GM12873 (cell line): ENCODE measurements at regions not wholly inside any gene's neighbourhood (a gene's known extent, or its start where the extent isn't known, plus 50 kb on each side); places are given as distances from the start of the nearest gene placed in this dataset.

Experiments used
- TF ChIP-seq, protein P1 (sequence below): IDR thresholded peaks from 2 replicates; pipeline ENCODE4 v1.5.1; 2012; ENCODE audit warnings: low read depth, mild to moderate bottlenecking, moderate library complexity, low read length, control low read depth; ENCODE audit not compliant: insufficient read depth; ENCODE audit errors: missing control alignments

DNA sequence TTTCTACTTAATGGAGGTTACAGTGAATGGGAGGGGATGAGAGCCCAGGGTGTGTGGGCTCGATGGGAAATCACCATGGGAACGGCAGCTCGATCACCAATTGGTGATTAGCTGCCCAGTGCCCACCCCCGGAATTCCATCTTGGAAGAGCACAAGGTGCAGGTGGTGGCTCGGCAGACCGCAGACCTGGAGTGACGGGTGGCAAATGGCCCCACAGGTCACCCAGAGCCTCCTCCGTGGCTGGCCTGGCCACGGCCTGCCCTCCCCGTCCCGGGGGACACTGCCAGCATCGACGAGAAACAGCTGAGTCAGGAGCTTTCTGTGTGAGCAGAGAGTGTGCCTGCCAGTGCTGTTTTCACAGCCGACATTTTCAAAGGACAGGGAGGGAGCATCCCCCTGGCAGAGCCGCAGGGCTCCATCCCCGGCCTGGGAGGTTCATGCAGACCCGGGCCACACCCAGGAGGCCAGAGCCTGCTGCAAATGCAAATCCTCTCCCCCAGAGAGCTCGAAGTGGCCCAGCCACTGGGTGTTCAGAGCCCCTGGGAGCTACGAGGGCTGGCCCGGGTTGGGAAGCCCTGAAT lies 176.4 kb upstream of the MYT1L start:
- TF ChIP-seq, protein P1, sequence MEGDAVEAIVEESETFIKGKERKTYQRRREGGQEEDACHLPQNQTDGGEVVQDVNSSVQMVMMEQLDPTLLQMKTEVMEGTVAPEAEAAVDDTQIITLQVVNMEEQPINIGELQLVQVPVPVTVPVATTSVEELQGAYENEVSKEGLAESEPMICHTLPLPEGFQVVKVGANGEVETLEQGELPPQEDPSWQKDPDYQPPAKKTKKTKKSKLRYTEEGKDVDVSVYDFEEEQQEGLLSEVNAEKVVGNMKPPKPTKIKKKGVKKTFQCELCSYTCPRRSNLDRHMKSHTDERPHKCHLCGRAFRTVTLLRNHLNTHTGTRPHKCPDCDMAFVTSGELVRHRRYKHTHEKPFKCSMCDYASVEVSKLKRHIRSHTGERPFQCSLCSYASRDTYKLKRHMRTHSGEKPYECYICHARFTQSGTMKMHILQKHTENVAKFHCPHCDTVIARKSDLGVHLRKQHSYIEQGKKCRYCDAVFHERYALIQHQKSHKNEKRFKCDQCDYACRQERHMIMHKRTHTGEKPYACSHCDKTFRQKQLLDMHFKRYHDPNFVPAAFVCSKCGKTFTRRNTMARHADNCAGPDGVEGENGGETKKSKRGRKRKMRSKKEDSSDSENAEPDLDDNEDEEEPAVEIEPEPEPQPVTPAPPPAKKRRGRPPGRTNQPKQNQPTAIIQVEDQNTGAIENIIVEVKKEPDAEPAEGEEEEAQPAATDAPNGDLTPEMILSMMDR = no peak

DNA sequence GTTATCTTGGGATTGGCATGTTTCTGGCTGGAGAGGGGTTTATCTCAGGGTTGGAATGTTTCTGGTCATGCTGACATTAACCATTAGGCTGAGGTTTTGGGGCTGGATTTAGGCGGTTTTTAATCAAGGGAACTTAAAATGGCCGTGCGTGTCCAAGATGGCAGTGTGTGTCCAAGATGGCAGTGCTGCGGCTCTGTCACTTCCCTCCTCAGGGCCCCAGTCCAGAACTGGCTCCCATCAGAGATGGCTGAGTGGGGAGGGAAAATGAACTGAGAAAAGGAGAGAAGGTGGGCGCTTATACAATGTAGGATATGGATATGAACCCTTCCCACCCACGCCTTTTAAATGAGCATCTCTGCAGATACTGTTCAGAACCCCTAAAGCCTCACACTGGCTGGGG lies 175.5 kb upstream of the MYT1L start:
- TF ChIP-seq, protein P1 = no peak

DNA sequence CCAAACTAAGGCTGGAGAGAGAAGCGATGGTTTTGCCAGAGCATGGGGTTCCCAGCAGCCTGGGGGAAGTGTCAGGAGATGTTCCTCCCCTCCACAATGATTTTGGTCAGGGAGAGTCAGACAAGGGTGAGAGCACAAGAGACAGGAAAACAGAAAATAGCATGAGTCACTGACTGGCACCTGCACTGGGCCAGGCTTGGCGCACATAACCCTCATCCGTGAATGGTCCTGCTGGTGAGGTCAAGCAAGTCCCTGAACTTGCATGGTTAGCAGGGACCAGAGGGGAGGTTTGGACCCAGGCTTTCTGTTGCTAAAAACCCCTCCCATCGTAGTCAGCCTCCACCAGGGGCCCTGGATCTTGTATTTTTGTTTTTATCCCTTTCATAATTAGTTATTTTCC lies 174.5 kb upstream of the MYT1L start:
- TF ChIP-seq, protein P1 = no peak

DNA sequence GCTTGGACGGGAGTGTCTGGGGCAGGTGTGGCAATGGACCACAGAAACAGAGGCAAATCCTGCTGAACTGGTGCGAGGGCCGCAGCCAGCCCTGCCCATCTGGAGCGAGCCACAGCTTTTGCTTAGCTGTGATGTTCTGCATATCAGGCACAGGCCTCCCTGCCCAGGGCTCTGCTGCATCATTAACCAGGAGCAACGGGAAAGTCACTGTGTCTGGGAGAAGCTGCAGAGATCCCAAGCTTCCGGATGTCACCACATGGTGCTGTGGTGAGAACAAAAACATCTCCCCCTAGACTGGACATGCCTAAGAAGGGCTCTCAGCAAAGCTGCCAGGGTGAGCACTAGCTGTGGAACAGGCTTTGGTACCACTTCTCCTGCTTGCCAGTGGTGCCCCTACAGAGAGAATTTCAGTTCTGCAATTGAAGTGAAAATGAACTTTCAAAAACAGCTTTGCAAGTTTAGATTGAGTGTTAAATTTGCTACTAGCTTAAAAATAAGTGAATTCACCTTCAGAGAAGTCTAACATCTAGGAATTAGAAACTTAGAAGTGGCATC lies 172.9 kb upstream of the MYT1L start:
- TF ChIP-seq, protein P1 = no peak

DNA sequence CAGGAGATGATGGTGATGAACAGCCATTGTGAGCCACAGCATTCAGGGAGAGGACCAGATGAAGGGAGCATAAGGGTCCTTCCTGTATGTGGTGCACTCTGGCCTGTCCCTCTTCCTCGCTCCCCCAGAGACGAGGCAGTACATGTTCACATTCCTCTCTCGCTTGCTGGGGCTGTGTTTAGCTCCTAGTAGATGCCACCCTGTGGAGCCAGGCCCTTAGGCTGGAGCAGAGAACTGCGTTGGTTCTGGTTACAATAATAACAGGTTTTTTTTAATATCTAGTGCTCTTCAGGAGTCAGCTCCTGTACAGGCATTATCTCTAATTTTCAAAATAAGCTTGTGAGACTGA lies 171.1 kb upstream of the MYT1L start:
- TF ChIP-seq, protein P1 = no peak

DNA sequence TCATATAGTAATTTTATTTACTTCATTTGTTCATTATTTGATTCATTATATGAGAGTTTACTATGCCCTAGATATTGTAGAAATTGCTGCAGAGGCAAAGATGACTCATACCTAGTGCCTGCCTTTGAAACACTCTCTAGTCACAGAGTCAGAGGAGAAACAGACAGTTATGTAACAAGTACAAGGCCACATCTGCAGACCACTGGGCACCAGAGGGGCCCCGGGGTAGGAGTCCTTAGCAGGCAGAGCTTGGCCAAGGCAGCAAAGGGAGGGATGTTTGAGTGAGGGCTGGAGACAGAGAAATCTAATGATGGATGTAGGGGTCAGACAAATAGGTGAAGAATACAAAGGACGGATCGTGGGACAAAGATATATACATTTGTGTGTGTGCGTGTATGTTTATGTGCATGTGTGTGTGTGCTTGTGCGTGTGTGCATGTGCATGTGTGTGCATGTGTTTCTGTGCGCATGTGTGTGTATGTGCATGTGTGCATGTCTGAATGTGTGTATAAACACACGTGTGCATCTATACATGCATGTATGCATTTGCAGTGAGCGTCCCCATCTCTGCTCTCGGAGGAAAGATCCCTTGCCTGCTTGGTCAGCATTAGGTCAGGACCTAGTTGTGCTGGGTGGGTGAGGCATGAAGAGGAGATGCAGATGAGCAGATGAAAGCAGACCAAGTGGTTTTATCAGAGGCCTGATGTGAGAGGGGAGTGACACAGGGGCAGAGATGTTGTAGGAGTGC lies 170.6 kb upstream of the MYT1L start:
- TF ChIP-seq, protein P1 = no peak

DNA sequence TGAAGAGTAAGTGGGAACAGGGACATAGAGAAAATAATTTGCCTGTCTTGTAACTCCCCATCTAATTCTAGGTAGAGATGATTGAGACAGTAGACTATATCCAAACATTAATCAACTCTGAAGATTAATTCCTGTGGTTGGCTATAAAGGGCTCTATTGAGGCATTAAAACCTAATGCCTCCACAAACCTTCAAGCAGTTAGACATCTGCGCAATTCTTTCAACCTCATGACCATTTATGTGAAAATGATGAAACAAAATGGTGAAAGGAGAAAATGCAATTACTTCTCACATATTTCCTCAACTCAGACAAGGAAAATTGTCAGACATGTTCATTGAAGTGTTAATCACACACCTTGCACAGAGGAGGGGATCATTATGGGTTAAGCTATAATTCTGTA lies 164.5 kb upstream of the MYT1L start:
- TF ChIP-seq, protein P1 = no peak
